ENCODE measurements at regions not wholly inside any gene's neighbourhood (a gene's known extent, or its start where the extent isn't known, plus 50 kb on each side); places are given as distances from the start of the nearest gene placed in this dataset.

DNA sequence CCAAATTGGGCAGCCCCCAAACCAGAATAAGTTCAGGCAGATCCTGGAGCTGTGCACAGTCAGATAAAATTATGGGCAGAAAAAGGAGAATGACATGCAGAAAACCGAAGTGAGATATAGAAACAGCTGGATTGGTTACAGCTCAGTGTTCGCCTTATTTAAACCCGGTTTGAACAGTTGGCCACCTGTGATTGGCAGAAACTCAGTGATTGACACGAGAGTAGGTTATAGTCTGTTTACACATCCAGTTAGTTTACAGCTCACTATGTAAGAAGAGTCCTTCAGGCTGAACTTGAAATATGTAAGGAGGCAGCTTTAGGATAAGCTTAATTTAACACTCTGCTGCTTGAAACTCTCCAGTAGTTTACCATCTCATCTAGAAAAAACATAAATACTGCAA lies 271.6 kb upstream of the ARRDC4 start:
- no peaks in the 10 kb centered on the region for H3K36me3 ChIP-seq
- ATAC-seq (no peak), DNase-seq (no peak)
- H3K4me1 ChIP-seq: peaks cover 13 to 18% of the 10 kb centered on the region in 2 donors
- no peaks in the 10 kb centered on the region for H3K9me3 ChIP-seq
- H3K27ac ChIP-seq: no peak overlapping the region
- intact Hi-C loops (cut with DNase I; ENCODE audit: low total_unique reads): loop anchor here (5.0 kb wide), 1 partner anchor 37 kb away; no protein-coding TSS in a partner anchor
- TF ChIP-seq POLR2A (IDR thresholded peaks at IDR 0.05) (no peak), CTCF (IDR thresholded peaks at IDR 0.05 in 4 of 5, conservative IDR thresholded peaks at IDR 0.05 in 1 of 5) (no peak)
- H3K27me3 ChIP-seq: no peaks in the 10 kb centered on the region
- in situ Hi-C loops (cut with MboI; ENCODE audit: low sequenced_read_pairs in 4 of 4): no loop called here
- H3K4me3 ChIP-seq: no peak overlapping the region

- Histone ChIP-seq H3K27me3 (no peaks in the 10 kb centered on the region), H3K27ac (no peak overlapping the region), H3K4me1 (peaks cover 13 to 18% of the 10 kb centered on the region in 2 donors), H3K4me3 (no peak overlapping the region), H3K9me3 (no peaks in the 10 kb centered on the region), H3K36me3 (no peaks in the 10 kb centered on the region)
- TF ChIP-seq POLR2A (IDR thresholded peaks at IDR 0.05): no peak
- TF ChIP-seq CTCF (IDR thresholded peaks at IDR 0.05 in 4 of 5, conservative IDR thresholded peaks at IDR 0.05 in 1 of 5): no peak
- intact Hi-C loops (cut with DNase I; ENCODE audit: low total_unique reads): no loop called here
- in situ Hi-C loops (cut with MboI; ENCODE audit: low sequenced_read_pairs in 4 of 4): no loop called here
- DNase-seq: no peak
- no peak for ATAC-seq
These were observed 269.4 kb upstream of the ARRDC4 start for GRCh38 chr15:97691078-97691477.

GRCh38 chr15:97691799-97692198 lies 268.7 kb upstream of the ARRDC4 start:
- Histone ChIP-seq H3K4me3 (no peak overlapping the region), H3K36me3 (no peaks in the 10 kb centered on the region), H3K4me1 (peaks cover 13 to 18% of the 10 kb centered on the region in 2 donors), H3K27ac (peak overlapping the region in 3 of 4 donors; percentile 48 to 74 (median 58)), H3K9me3 (no peaks in the 10 kb centered on the region), H3K27me3 (no peaks in the 10 kb centered on the region)
- no peak for TF ChIP-seq POLR2A (IDR thresholded peaks at IDR 0.05)
- no peak for TF ChIP-seq CTCF (IDR thresholded peaks at IDR 0.05 in 4 of 5, conservative IDR thresholded peaks at IDR 0.05 in 1 of 5)
- DNase-seq (no peak), ATAC-seq (no peak)
- in situ Hi-C loops (cut with MboI; ENCODE audit: low sequenced_read_pairs in 4 of 4) (no loop called here), intact Hi-C loops (cut with DNase I; ENCODE audit: low total_unique reads) (loop anchor here (1.0 kb wide), 1 partner anchor 166 kb away; no protein-coding TSS in a partner anchor)

DNA sequence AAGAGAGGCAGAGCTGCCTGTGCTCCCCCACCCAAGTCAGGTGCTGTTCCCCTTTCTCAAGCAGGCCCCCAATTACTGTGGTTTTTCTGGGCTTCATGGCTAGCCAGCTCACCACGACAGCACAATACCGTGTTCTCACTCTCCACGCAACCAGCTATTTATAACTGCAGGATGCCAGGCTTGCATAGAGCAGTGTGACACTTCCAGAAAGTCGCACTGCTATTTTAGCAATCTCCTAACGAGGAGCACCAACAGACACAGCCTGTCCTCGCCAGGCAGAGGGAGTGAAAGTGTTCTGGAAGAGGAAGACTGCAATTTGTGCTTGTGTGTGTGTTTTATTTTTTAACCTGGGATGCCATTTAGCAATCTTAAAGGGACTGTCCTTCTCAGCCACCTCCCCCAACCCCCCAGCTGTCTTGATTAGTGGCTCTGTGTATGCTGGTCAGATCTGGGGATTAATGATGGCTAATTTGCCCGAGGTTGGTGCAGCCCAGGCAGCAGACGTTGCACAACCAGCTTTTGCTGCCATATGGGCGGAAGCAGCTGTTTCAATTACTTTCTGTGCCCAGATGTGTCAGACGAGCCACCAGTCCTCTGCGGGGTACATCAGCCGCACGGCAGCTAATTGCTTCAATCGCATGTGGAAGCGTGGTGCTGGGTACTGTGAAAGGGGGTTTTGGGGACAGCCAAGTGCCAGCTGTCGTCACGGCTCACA lies 268.0 kb upstream of the ARRDC4 start:
- in situ Hi-C loops (cut with MboI; ENCODE audit: low sequenced_read_pairs in 4 of 4): no loop called here
- DNase-seq: peak; percentile 31 to 32
- peaks cover 13 to 18% of the 10 kb centered on the region in 2 donors for H3K4me1 ChIP-seq
- intact Hi-C loops (cut with DNase I; ENCODE audit: low total_unique reads): loop anchor here (1.0 kb wide), 1 partner anchor 167 kb away; no protein-coding TSS in a partner anchor
- H3K36me3 ChIP-seq: no peaks in the 10 kb centered on the region
- H3K4me3 ChIP-seq: peak overlapping the region; percentile 12 to 37 (median 28)
- no peaks in the 10 kb centered on the region for H3K9me3 ChIP-seq
- peak overlapping the region; percentile 19 to 74 (median 53) for H3K27ac ChIP-seq
- TF ChIP-seq CTCF (IDR thresholded peaks at IDR 0.05 in 4 of 5, conservative IDR thresholded peaks at IDR 0.05 in 1 of 5) (no peak), POLR2A (IDR thresholded peaks at IDR 0.05) (peak in 1 of 2 donors; percentile 28)
- H3K27me3 ChIP-seq: no peaks in the 10 kb centered on the region
- peak; percentile 90 for ATAC-seq

Measured in gastrocnemius medialis (tissue), 4 donors.